ENCODE measurements at regions not wholly inside any gene's neighbourhood (a gene's known extent, or its start where the extent isn't known, plus 50 kb on each side); places are given as distances from the start of the nearest gene placed in this dataset.

GRCh38 chr9:74403581-74403980 lies 93.6 kb upstream of the RORB start:
- Histone ChIP-seq H3K27me3 (replicated peaks) (no peaks in the 10 kb centered on the region), H3K36me3 (replicated peaks) (no peaks in the 10 kb centered on the region), H3K4me3 (ENCODE audit: low read depth, low read length) (no peak overlapping the region), H3K27ac (no peak overlapping the region)
- no peak for TF ChIP-seq CTCF (IDR thresholded peaks at IDR 0.05; ENCODE audit: low read depth, low read length, missing control alignments)
- no peak for DNase-seq
- in situ Hi-C loops (cut with HindIII; ENCODE audit: low pct_ligation_motif_present, low sequenced_read_pairs), result no loop called here

GRCh38 chr9:74404620-74405019 lies 92.5 kb upstream of the RORB start:
- in situ Hi-C loops (cut with HindIII; ENCODE audit: low pct_ligation_motif_present, low sequenced_read_pairs), result no loop called here
- DNase-seq, result no peak
- Histone ChIP-seq H3K27ac (no peak overlapping the region), H3K4me3 (ENCODE audit: low read depth, low read length) (no peak overlapping the region), H3K36me3 (replicated peaks) (no peaks in the 10 kb centered on the region), H3K27me3 (replicated peaks) (no peaks in the 10 kb centered on the region)
- no peak for TF ChIP-seq CTCF (IDR thresholded peaks at IDR 0.05; ENCODE audit: low read depth, low read length, missing control alignments)

GRCh38 chr9:74407166-74407565 lies 90.0 kb upstream of the RORB start:
- Histone ChIP-seq H3K36me3 (replicated peaks) (no peaks in the 10 kb centered on the region), H3K27ac (no peak overlapping the region), H3K27me3 (replicated peaks) (no peaks in the 10 kb centered on the region), H3K4me3 (ENCODE audit: low read depth, low read length) (no peak overlapping the region)
- DNase-seq, result no peak
- TF ChIP-seq CTCF (IDR thresholded peaks at IDR 0.05; ENCODE audit: low read depth, low read length, missing control alignments), result no peak
- in situ Hi-C loops (cut with HindIII; ENCODE audit: low pct_ligation_motif_present, low sequenced_read_pairs), result no loop called here

- Histone ChIP-seq H3K27me3 (replicated peaks) (no peaks in the 10 kb centered on the region), H3K27ac (no peak overlapping the region), H3K4me3 (ENCODE audit: low read depth, low read length) (no peak overlapping the region), H3K36me3 (replicated peaks) (no peaks in the 10 kb centered on the region)
- in situ Hi-C loops (cut with HindIII; ENCODE audit: low pct_ligation_motif_present, low sequenced_read_pairs), result no loop called here
- no peak for DNase-seq
- TF ChIP-seq CTCF (IDR thresholded peaks at IDR 0.05; ENCODE audit: low read depth, low read length, missing control alignments), result no peak
Measured at GRCh38 chr9:74412236-74412979, 84.7 kb upstream of the RORB start.

- Histone ChIP-seq H3K4me3 (ENCODE audit: low read depth, low read length) (no peak overlapping the region), H3K36me3 (replicated peaks) (no peaks in the 10 kb centered on the region), H3K27ac (no peak overlapping the region), H3K27me3 (replicated peaks) (no peaks in the 10 kb centered on the region)
- no peak for TF ChIP-seq CTCF (IDR thresholded peaks at IDR 0.05; ENCODE audit: low read depth, low read length, missing control alignments)
- in situ Hi-C loops (cut with HindIII; ENCODE audit: low pct_ligation_motif_present, low sequenced_read_pairs), result no loop called here
- DNase-seq, result no peak
Measured at GRCh38 chr9:74413876-74414275, 83.3 kb upstream of the RORB start.

- Histone ChIP-seq H3K36me3 (replicated peaks) (no peaks in the 10 kb centered on the region), H3K27me3 (replicated peaks) (no peaks in the 10 kb centered on the region), H3K27ac (no peak overlapping the region), H3K4me3 (ENCODE audit: low read depth, low read length) (no peak overlapping the region)
- no peak for DNase-seq
- no peak for TF ChIP-seq CTCF (IDR thresholded peaks at IDR 0.05; ENCODE audit: low read depth, low read length, missing control alignments)
- in situ Hi-C loops (cut with HindIII; ENCODE audit: low pct_ligation_motif_present, low sequenced_read_pairs), result no loop called here
Measured at GRCh38 chr9:74414325-74414724, 82.8 kb upstream of the RORB start.

All from brain microvascular endothelial cell (primary cell).